ENCODE measurements at regions not wholly inside any gene's neighbourhood (a gene's known extent, or its start where the extent isn't known, plus 50 kb on each side); places are given as distances from the start of the nearest gene placed in this dataset.

DNA sequence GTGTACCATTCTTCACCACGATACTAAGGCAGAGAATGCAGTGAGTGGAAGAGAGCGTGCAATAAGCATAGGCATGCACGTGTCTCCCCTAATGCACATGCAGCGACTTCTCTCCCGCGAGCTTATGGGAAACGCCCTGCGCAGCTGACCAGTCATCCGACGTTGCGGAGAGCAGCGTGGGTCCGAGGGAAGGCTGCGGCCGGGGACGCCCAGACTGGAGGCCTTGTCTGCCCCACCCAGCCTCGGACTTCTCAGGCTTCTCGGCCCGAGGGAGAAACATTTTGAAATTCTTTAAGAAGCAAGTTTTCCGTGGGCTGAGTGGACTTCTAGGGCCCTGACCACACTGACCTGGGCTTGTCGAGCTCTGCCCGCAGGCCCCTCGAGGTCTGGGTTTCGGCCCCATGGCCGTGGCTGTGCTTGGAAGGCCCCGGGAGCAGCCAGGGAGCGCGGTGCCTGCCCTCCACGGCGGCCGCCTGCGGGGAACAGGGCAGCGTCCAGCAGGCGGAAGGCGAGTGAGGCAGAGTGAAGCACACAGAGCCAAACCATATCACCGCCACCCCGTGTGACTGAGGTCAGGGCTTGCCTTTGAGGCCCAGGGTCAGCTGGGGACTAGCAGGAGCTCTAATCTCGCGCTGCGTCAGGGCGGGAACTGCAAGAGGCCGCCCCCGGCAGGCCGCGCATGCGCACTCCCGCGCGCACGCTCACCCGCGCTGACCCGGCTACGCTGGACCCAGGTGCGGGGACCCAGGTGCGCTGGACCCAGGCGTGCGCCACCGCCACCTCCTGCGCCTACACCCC lies 60.0 kb upstream of the IRX1 start:
- no peak overlapping the region for H2AFZ ChIP-seq (ENCODE audit: low read depth)
- H3K9ac ChIP-seq: no peak overlapping the region
- H3K36me3 ChIP-seq (ENCODE audit: insufficient read depth): no peaks in the 10 kb centered on the region
- no peaks in the 10 kb centered on the region for H3K79me2 ChIP-seq (ENCODE audit: insufficient read depth, low read depth)
- TF ChIP-seq CTCF (conservative IDR thresholded peaks at IDR 0.05; ENCODE audit: low read depth, low read length): no peak
- H3K4me2 ChIP-seq: no peak overlapping the region
- no peaks in the 10 kb centered on the region for H3K4me1 ChIP-seq (ENCODE audit: low read depth, poor library complexity, severe bottlenecking)
- H3K27me3 ChIP-seq (ENCODE audit: insufficient read depth, low read depth): no peaks in the 10 kb centered on the region
- no peak overlapping the region for H3K27ac ChIP-seq
- no peaks in the 10 kb centered on the region for H4K20me1 ChIP-seq (ENCODE audit: insufficient read depth)
- H3K4me3 ChIP-seq (IDR thresholded peaks at IDR 0.05; ENCODE audit: insufficient read depth, low read depth, low read length): no peak overlapping the region

GRCh38 chr5:3534997-3535396 lies 60.6 kb upstream of the IRX1 start:
- Histone ChIP-seq H3K27me3 (ENCODE audit: insufficient read depth, low read depth) (no peaks in the 10 kb centered on the region), H3K9ac (no peak overlapping the region), H3K4me2 (no peak overlapping the region), H3K4me1 (ENCODE audit: low read depth, poor library complexity, severe bottlenecking) (no peaks in the 10 kb centered on the region), H2AFZ (ENCODE audit: low read depth) (no peak overlapping the region), H4K20me1 (ENCODE audit: insufficient read depth) (no peaks in the 10 kb centered on the region), H3K4me3 (IDR thresholded peaks at IDR 0.05; ENCODE audit: insufficient read depth, low read depth, low read length) (no peak overlapping the region), H3K27ac (no peak overlapping the region), H3K79me2 (ENCODE audit: insufficient read depth, low read depth) (no peaks in the 10 kb centered on the region), H3K36me3 (ENCODE audit: insufficient read depth) (no peaks in the 10 kb centered on the region)
- TF ChIP-seq CTCF (conservative IDR thresholded peaks at IDR 0.05; ENCODE audit: low read depth, low read length): no peak

- H3K4me1 ChIP-seq (ENCODE audit: low read depth, poor library complexity, severe bottlenecking): no peaks in the 10 kb centered on the region
- no peak overlapping the region for H3K9ac ChIP-seq
- H3K4me3 ChIP-seq (IDR thresholded peaks at IDR 0.05; ENCODE audit: insufficient read depth, low read depth, low read length): no peak overlapping the region
- TF ChIP-seq CTCF (conservative IDR thresholded peaks at IDR 0.05; ENCODE audit: low read depth, low read length): no peak
- no peaks in the 10 kb centered on the region for H3K27me3 ChIP-seq (ENCODE audit: insufficient read depth, low read depth)
- no peaks in the 10 kb centered on the region for H3K79me2 ChIP-seq (ENCODE audit: insufficient read depth, low read depth)
- no peak overlapping the region for H3K27ac ChIP-seq
- H4K20me1 ChIP-seq (ENCODE audit: insufficient read depth): no peaks in the 10 kb centered on the region
- H3K36me3 ChIP-seq (ENCODE audit: insufficient read depth): no peaks in the 10 kb centered on the region
- H3K4me2 ChIP-seq: no peak overlapping the region
- no peak overlapping the region for H2AFZ ChIP-seq (ENCODE audit: low read depth)
Observed at GRCh38 chr5:3531320-3531986, 64.2 kb upstream of the IRX1 start.

GRCh38 chr5:3530251-3530650 lies 65.4 kb upstream of the IRX1 start:
- Histone ChIP-seq H3K4me1 (ENCODE audit: low read depth, poor library complexity, severe bottlenecking) (no peaks in the 10 kb centered on the region), H2AFZ (ENCODE audit: low read depth) (no peak overlapping the region), H3K79me2 (ENCODE audit: insufficient read depth, low read depth) (no peaks in the 10 kb centered on the region), H3K27me3 (ENCODE audit: insufficient read depth, low read depth) (no peaks in the 10 kb centered on the region), H3K4me3 (IDR thresholded peaks at IDR 0.05; ENCODE audit: insufficient read depth, low read depth, low read length) (no peak overlapping the region), H3K9ac (no peak overlapping the region), H3K27ac (no peak overlapping the region), H4K20me1 (ENCODE audit: insufficient read depth) (no peaks in the 10 kb centered on the region), H3K4me2 (no peak overlapping the region), H3K36me3 (ENCODE audit: insufficient read depth) (no peaks in the 10 kb centered on the region)
- no peak for TF ChIP-seq CTCF (conservative IDR thresholded peaks at IDR 0.05; ENCODE audit: low read depth, low read length)

Data from KMS-11 (cell line).